ELR (cell line): ENCODE measurements at regions not wholly inside any gene's neighbourhood (a gene's known extent, or its start where the extent isn't known, plus 50 kb on each side); places are given as distances from the start of the nearest gene placed in this dataset.

Experiments used
- DNase-seq: peaks from one replicate; pipeline ENCODE4 v3.0.0-alpha.2; 2015; ENCODE audit warnings: low read depth

GRCh38 chr5:6003040-6003825, 375.1 kb downstream of the MED10 start:
- DNase-seq, result no peak

- DNase-seq, result no peak
Measured at GRCh38 chr5:6000867-6001266, 377.5 kb downstream of the MED10 start.

GRCh38 chr5:5995819-5996218, 382.5 kb downstream of the MED10 start:
- no peak for DNase-seq

GRCh38 chr5:5986492-5987178, 391.7 kb downstream of the MED10 start:
- no peak for DNase-seq

GRCh38 chr5:5985332-5985731, 393.0 kb downstream of the MED10 start:
- no peak for DNase-seq

- no peak for DNase-seq
Measured at GRCh38 chr5:5983261-5983980, 394.9 kb downstream of the MED10 start.

- DNase-seq, result no peak
Measured at GRCh38 chr5:5981562-5981961, 396.8 kb downstream of the MED10 start.

GRCh38 chr5:5980538-5980895, 397.8 kb downstream of the MED10 start:
- no peak for DNase-seq

GRCh38 chr5:5979761-5980537, 398.4 kb downstream of the MED10 start:
- DNase-seq, result no peak

GRCh38 chr5:5979377-5979760, 399.0 kb downstream of the MED10 start:
- DNase-seq, result no peak

- DNase-seq, result no peak
Measured at GRCh38 chr5:5978501-5979376, 399.6 kb downstream of the MED10 start.

- DNase-seq, result no peak
Measured at GRCh38 chr5:5971203-5971602, 407.1 kb downstream of the MED10 start.

GRCh38 chr5:5969942-5970483, 408.3 kb downstream of the MED10 start:
- DNase-seq, result no peak

GRCh38 chr5:5968981-5969380, 409.4 kb downstream of the MED10 start:
- DNase-seq, result no peak

- no peak for DNase-seq
Measured at GRCh38 chr5:5967944-5968343, 410.4 kb downstream of the MED10 start.

- no peak for DNase-seq
Measured at GRCh38 chr5:5967373-5967772, 411.0 kb downstream of the MED10 start.

GRCh38 chr5:5965132-5965531, 413.2 kb downstream of the MED10 start:
- no peak for DNase-seq

GRCh38 chr5:5964347-5964746, 414.0 kb downstream of the MED10 start:
- DNase-seq, result no peak

- no peak for DNase-seq
Measured at GRCh38 chr5:5957737-5958136, 420.6 kb downstream of the MED10 start.

GRCh38 chr5:5954275-5954598, 424.1 kb downstream of the MED10 start:
- no peak for DNase-seq

GRCh38 chr5:5953584-5954274, 424.6 kb downstream of the MED10 start:
- DNase-seq, result no peak
